Left ventricle myocardium inferior (tissue), 1 donor: ENCODE measurements at regions not wholly inside any gene's neighbourhood (a gene's known extent, or its start where the extent isn't known, plus 50 kb on each side); places are given as distances from the start of the nearest gene placed in this dataset.
A peak's percentile ranks its signal among the peaks of the same experiment; 100 is the strongest.

Experiments
- DNase-seq: peaks from one replicate; pipeline ENCODE4 v3.0.0-alpha.2; 2020
- H3K27ac ChIP-seq: fragments of 200-600 bp; replicated peaks from 2 replicates; pipeline ENCODE4 v1.8.0; 2021
- H3K27me3 ChIP-seq: fragments of 200-600 bp; 2 replicates; pipeline ENCODE4 v1.8.0; 2021; ENCODE audit warnings: low read depth
- H3K36me3 ChIP-seq: fragments of 200-600 bp; 2 replicates; pipeline ENCODE4 v1.8.0; 2021
- H3K4me1 ChIP-seq: fragments of 200-600 bp; 2 replicates; pipeline ENCODE4 v1.8.0; 2021
- H3K4me3 ChIP-seq: fragments of 200-600 bp; 2 replicates; pipeline ENCODE4 v1.8.0; 2021; ENCODE audit warnings: mild to moderate bottlenecking, moderate library complexity
- H3K9me3 ChIP-seq: fragments of 200-600 bp; replicated peaks from 2 replicates; pipeline ENCODE4 v1.8.0; 2021
- CTCF ChIP-seq: fragments of 200-600 bp; IDR thresholded peaks from 2 replicates; pipeline ENCODE4 v1.8.0; 2021; ENCODE audit warnings: antibody characterized with exemption, mild to moderate bottlenecking, borderline replicate concordance
- intact Hi-C: fragments of 100-400 bp; cut with micrococcal nuclease; formaldehyde crosslinking; loops from one replicate; pipeline ENCODE4 v1.11.0; 2022
- donor health status: DM: no; HTN: yes; CAD: no; lungs with severe emphysema.

GRCh38 chr3:42012935-42013690 lies 51.2 kb upstream of the ULK4 start:
- Histone ChIP-seq H3K4me1 (peaks cover 52% of the 10 kb centered on the region), H3K36me3 (no peaks in the 10 kb centered on the region), H3K27ac (peak overlapping the region; percentile 98), H3K9me3 (no peaks in the 10 kb centered on the region), H3K4me3 (peak overlapping the region; percentile 80), H3K27me3 (no peaks in the 10 kb centered on the region)
- intact Hi-C loops = loop anchor here (10.0 kb wide), 1 partner anchor 82 kb away; the partner anchor contains the start of gene TRAK1
- TF ChIP-seq CTCF = peak; percentile 17
- peak; percentile 79 for DNase-seq

GRCh38 chr3:42012383-42012934 lies 50.6 kb upstream of the ULK4 start:
- intact Hi-C loops = loop anchor here (10.0 kb wide), 1 partner anchor 82 kb away; the partner anchor contains the start of gene TRAK1
- H3K27me3 ChIP-seq = no peaks in the 10 kb centered on the region
- H3K9me3 ChIP-seq = no peaks in the 10 kb centered on the region
- no peak for TF ChIP-seq CTCF
- peak overlapping the region; percentile 80 for H3K4me3 ChIP-seq
- H3K4me1 ChIP-seq = peaks cover 45% of the 10 kb centered on the region
- H3K27ac ChIP-seq = peak overlapping the region; percentile 98
- DNase-seq = no peak
- no peaks in the 10 kb centered on the region for H3K36me3 ChIP-seq
